ENCODE measurements at regions not wholly inside any gene's neighbourhood (a gene's known extent, or its start where the extent isn't known, plus 50 kb on each side); places are given as distances from the start of the nearest gene placed in this dataset.

GRCh38 chr3:168223085-168223484, 127.4 kb upstream of the GOLIM4 start:
- no peak for DNase-seq
- Histone ChIP-seq H3K27ac (ENCODE audit: insufficient read depth, low read length) (no peak overlapping the region), H3K4ac (ENCODE audit: low read depth, low read length) (no peak overlapping the region), H3K56ac (ENCODE audit: extremely low read depth, insufficient read depth, low read length) (no peak overlapping the region), H3K36me3 (ENCODE audit: control insufficient read depth, insufficient read depth, low read length) (no peaks in the 10 kb centered on the region), H4K5ac (ENCODE audit: low read depth, low read length) (no peak overlapping the region), H3K79me1 (ENCODE audit: low read depth in 1 of 2, low read length in 2 of 2) (no peaks in the 10 kb centered on the region), H3K4me2 (ENCODE audit: low read depth, low read length) (no peak overlapping the region), H2BK120ac (ENCODE audit: low read depth, low read length) (no peak overlapping the region), H3K14ac (replicated peaks; ENCODE audit: low read depth, low read length) (no peak overlapping the region), H3K4me3 (ENCODE audit: insufficient read depth, low read depth, low read length) (no peak overlapping the region), H4K8ac (ENCODE audit: low read depth in 2 of 2, low read length in 2 of 2) (no peak overlapping the region), H2AK5ac (ENCODE audit: low read depth, low read length) (no peak overlapping the region), H3K9ac (ENCODE audit: low read depth, low read length) (no peak overlapping the region), H3K9me1 (ENCODE audit: insufficient read depth, low read length) (no peaks in the 10 kb centered on the region), H2AFZ (replicated peaks; ENCODE audit: low read length, poor library complexity) (no peak overlapping the region), H3K27me3 (ENCODE audit: control insufficient read depth, insufficient read depth, low read length) (no peaks in the 10 kb centered on the region), H2AK9ac (replicated peaks; ENCODE audit: low read depth, low read length, poor library complexity) (no peak overlapping the region), H2BK15ac (ENCODE audit: low read depth, low read length) (no peak overlapping the region), H4K91ac (ENCODE audit: insufficient read depth, low read depth, low read length) (no peak overlapping the region), H3K9me3 (ENCODE audit: control insufficient read depth, insufficient read depth, low read length) (no peaks in the 10 kb centered on the region), H3K23ac (ENCODE audit: low read depth, low read length) (no peak overlapping the region), H2BK5ac (ENCODE audit: low read depth, low read length, poor library complexity, severe bottlenecking) (no peak overlapping the region), H2BK20ac (ENCODE audit: low read depth, low read length) (no peak overlapping the region), H3K4me1 (ENCODE audit: control insufficient read depth, insufficient read depth, low read length) (no peaks in the 10 kb centered on the region), H4K20me1 (ENCODE audit: insufficient read depth, low read length) (no peaks in the 10 kb centered on the region), H3K18ac (ENCODE audit: low read depth, low read length) (no peak overlapping the region)
- ChIA-PET CTCF (no interaction called here), POLR2A (ENCODE audit: unreplicated experiment) (interaction anchor here (0.6 kb wide), 1 partner anchor 12 kb away, joined by 3 read pairs; no protein-coding TSS in a partner anchor)
- no TSS peak for BruUV-seq (replicated peaks)
- in situ Hi-C loops (cut with MboI; ENCODE audit: low sequenced_read_pairs) (no loop called here), intact Hi-C loops (cut with micrococcal nuclease) (no loop called here), dilution Hi-C loops (cut with HindIII; ENCODE audit: low sequenced_read_pairs, unreplicated experiment) (no loop called here)
- no peak for ATAC-seq (ENCODE audit: low read depth)
- TF ChIP-seq FOS (IDR thresholded peaks at IDR 0.05; ENCODE audit: low read depth, low read length) (no peak), RCOR1 (IDR thresholded peaks at IDR 0.05; ENCODE audit: insufficient replicate concordance, low read length) (no peak), BHLHE40 (IDR thresholded peaks at IDR 0.05; ENCODE audit: low read depth, low read length) (no peak), MAFK (IDR thresholded peaks at IDR 0.05; ENCODE audit: low read depth, low read length) (no peak), MAZ (IDR thresholded peaks at IDR 0.05; ENCODE audit: borderline replicate concordance, low read depth, low read length) (no peak), CHD1 (IDR thresholded peaks at IDR 0.05; ENCODE audit: low read depth, low read length) (no peak), POLR2A (IDR thresholded peaks at IDR 0.05; ENCODE audit: low read depth, low read length) (no peak), NFE2L2 (IDR thresholded peaks at IDR 0.05; ENCODE audit: low read depth, low read length) (no peak), RFX5 (IDR thresholded peaks at IDR 0.05; ENCODE audit: low read depth, low read length) (no peak), MXI1 (IDR thresholded peaks at IDR 0.05; ENCODE audit: borderline replicate concordance, low read depth, low read length) (no peak), SMC3 (IDR thresholded peaks at IDR 0.05; ENCODE audit: low read depth, low read length) (no peak), RAD21 (IDR thresholded peaks at IDR 0.05; ENCODE audit: low read length) (no peak), USF2 (IDR thresholded peaks at IDR 0.05; ENCODE audit: low read depth, low read length) (no peak), CEBPB (IDR thresholded peaks at IDR 0.05; ENCODE audit: low read depth, low read length) (no peak)
- TF ChIP-seq, protein P1, sequence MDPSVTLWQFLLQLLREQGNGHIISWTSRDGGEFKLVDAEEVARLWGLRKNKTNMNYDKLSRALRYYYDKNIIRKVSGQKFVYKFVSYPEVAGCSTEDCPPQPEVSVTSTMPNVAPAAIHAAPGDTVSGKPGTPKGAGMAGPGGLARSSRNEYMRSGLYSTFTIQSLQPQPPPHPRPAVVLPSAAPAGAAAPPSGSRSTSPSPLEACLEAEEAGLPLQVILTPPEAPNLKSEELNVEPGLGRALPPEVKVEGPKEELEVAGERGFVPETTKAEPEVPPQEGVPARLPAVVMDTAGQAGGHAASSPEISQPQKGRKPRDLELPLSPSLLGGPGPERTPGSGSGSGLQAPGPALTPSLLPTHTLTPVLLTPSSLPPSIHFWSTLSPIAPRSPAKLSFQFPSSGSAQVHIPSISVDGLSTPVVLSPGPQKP (IDR thresholded peaks at IDR 0.05; ENCODE audit: borderline replicate concordance, low read depth, low read length), result no peak
- TF ChIP-seq, protein P2, sequence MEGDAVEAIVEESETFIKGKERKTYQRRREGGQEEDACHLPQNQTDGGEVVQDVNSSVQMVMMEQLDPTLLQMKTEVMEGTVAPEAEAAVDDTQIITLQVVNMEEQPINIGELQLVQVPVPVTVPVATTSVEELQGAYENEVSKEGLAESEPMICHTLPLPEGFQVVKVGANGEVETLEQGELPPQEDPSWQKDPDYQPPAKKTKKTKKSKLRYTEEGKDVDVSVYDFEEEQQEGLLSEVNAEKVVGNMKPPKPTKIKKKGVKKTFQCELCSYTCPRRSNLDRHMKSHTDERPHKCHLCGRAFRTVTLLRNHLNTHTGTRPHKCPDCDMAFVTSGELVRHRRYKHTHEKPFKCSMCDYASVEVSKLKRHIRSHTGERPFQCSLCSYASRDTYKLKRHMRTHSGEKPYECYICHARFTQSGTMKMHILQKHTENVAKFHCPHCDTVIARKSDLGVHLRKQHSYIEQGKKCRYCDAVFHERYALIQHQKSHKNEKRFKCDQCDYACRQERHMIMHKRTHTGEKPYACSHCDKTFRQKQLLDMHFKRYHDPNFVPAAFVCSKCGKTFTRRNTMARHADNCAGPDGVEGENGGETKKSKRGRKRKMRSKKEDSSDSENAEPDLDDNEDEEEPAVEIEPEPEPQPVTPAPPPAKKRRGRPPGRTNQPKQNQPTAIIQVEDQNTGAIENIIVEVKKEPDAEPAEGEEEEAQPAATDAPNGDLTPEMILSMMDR (conservative IDR thresholded peaks at IDR 0.05; ENCODE audit: low read depth, low read length), result no peak
- WGBS, 2 experiments (ENCODE audit: extremely low coverage in 2 of 2, insufficient read length in 1 of 2), result 80% methylated on average over 1 of the region's 3 CpGs; no CpG with 5 or more reads in 1 of the 2 experiments
